HS-27A (cell line): ENCODE measurements at regions not wholly inside any gene's neighbourhood (a gene's known extent, or its start where the extent isn't known, plus 50 kb on each side); places are given as distances from the start of the nearest gene placed in this dataset.
"Not testable (repeated sequence)": the region's sequence is repeated elsewhere in the genome, so short reads cannot be mapped to it uniquely, and the experiment has no call there.

Experiments
- DNase-seq: peaks from one replicate; pipeline ENCODE4 v3.0.0-alpha.2; 2012; ENCODE audit warnings: low read depth, missing footprints

DNA sequence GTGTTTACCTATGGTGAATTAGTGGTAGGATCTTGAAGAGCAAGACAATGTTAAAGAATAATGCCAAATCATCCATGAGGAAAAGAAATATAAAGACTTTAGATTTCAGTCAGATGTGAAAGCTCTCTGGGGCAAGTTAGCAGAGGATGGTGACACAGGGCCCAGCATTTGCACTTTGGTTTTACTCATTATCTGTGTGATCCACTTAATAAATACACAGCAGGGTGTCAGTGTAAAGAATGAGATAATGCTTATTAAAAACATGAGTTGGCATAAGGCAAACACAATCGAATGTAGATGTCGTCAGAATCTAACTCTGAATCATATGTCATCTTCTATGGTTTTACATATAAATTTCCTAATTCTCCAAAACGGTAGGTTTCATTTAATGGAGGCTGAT lies 130.4 kb upstream of the PREP start:
- DNase-seq = no peak

DNA sequence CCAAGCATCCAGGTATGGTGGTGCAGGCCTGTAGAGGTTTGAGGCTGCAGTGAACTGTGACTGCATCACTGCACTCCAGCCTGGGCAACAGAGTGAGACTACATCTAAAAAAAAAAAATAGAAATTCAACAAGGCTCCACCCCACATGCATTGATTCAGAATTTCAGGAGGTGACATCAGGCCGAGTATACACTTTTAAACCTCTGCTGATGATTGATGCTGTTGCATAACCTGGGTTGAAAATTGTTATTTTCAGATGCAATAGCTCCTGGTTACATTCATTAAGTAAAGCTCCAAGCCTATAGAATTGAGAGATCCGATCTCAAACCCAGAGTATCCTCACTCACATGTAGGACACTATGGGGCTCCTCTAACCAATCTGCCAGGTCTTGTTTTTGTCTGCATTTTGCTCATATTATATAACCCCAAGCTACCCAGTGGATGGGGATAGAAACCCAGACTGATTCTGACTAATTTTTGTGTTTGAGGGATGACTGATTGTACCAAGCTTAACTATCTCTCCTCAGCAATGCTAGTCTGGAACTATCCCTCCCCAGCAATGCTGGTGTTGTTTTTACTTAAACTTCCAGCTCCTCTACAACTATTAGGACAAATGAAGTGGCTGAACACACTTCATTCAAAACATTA lies 123.5 kb upstream of the PREP start:
- DNase-seq = no peak

DNA sequence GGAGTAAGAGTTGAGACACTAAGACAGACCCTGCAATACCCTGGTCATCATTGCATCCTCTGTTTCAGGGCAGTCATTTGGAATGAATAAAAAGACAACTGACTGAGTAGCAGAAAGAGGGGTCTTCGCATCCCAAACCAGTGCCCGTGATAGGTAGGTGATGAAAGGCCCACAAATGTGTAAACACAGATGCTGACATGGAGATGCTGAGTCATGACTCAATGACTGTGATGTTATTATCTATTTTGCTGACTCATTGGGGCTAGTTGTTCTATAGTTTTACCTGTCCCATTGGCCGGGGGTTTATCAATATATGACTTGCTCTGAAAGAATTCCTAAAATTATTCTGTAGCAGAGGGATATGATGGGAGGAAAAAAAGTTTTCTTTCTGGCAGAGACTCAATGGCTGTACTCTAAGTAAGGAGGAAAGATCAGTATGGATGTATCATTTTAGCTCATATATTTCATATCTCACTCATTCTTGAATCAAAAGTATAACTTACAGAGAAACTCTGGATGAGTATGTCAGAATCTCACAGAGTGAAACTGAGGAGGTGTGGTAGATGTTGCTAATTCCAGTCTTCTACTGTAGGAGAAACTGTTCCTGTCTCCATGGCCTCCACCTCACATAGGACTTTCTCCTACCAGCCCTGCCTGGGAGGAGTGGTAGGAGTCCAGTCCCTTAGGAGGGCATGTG lies 119.9 kb upstream of the PREP start:
- DNase-seq = no peak

DNA sequence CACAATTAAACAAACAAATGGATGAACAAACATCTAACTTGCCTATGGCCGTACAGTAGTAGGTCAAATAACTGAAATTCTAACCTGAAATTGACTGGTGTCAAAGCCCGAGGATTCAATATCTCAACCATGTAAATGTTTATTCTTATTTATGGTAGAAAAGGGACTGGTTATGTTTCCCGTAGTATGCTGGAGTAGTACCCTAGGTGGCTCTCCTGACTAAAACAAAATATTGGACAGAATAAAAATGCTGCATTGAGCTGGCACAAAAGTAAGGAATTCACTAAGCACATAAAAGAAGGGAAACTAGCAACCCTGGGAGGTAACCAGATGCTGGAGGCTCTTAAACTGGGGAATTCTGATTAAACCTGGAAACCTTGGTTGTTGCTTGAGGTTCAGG lies 117.1 kb upstream of the PREP start:
- no peak for DNase-seq

DNA sequence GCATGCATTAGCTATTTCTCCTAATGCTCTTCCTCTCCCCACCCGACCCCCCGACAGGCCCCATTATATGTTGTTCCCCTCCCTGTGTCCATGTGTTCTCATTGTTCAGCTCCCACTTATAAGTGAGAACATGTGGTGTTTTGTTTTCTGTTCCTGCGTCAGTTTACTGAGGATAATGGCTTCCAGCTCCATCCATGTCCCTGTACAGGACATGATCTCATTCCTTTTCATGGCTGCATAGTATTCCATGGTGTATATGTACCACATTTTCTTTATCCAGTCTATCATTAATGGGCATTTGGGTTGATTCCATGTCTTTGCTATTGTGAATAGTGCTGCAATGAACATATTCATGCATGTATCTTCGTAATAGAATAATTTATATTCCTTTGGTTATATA lies 116.1 kb upstream of the PREP start:
- DNase-seq = not testable (repeated sequence)

DNA sequence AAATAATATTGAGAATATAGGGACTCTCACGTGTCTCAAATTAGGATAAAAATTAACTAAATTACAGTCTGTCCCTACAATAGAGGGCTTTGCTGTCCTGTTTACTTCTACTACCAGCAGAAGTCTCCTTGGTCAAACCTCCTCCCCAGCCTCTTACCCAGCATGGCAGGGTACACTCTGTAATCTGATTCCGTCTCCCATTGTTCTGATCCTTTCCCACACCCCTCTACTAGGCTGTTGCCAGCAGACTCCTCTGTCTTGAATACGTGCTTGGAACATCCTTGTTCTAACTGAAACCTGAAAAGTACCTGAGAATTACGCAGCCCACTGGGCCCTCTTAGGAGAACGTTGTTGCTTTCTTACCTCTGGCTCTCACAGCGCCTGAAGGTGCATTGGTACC lies 112.2 kb upstream of the PREP start:
- no peak for DNase-seq

DNA sequence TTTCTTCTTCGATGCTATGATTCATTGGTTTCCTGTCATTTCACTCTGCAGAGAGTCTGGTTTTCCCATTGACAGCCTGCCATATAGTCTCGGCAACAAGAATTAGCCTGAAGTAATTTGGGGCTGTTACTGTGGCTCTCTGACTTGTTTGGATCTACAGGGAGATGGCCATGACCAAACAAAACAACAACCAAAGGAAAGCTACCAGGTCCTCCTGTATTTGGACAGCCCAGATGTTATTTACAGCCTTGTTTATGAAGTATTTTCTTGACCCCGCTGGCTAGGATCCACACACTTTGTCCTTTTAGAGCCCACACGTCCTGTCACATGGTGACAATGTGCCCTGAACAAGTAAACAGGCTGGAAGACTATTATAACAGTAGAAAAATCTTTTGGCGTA lies 111.4 kb upstream of the PREP start:
- no peak for DNase-seq

DNA sequence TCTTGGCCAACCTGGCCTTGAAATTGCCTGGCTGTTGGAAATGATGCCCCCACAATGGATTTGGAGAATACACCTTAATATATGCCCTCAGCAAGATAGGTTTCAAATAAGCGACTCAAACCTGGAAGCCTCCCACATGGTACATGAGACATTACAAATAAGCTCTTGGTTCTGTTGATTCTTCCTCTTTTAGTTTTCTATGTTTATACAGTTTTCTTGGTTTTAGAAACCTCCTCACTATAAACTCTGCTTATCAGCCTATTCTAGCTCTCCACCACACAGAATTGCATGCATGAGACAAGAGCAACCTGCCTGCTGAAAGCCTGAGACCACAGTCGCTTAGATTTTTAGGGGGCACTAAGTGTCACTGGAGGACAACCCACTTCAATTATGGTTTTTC lies 108.8 kb upstream of the PREP start:
- DNase-seq = no peak

DNA sequence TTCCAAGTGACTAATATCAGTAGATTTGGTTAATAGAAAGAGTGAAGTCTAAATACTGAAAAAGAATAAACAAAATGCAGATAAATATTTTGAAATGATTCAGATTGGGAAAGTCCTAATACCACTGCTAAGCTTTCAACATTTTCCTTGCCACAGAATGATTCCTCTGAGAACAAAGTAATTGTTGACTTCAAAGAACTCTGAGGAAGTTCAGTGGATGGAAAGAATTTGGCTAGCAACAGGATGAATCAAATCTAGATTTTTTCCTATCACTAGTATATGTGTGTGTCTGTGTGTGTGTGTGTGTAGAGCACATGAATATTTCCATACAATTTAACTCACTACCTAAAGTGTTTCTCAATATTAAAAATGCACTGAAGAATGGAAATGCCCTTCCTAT lies 107.9 kb upstream of the PREP start:
- DNase-seq = no peak

DNA sequence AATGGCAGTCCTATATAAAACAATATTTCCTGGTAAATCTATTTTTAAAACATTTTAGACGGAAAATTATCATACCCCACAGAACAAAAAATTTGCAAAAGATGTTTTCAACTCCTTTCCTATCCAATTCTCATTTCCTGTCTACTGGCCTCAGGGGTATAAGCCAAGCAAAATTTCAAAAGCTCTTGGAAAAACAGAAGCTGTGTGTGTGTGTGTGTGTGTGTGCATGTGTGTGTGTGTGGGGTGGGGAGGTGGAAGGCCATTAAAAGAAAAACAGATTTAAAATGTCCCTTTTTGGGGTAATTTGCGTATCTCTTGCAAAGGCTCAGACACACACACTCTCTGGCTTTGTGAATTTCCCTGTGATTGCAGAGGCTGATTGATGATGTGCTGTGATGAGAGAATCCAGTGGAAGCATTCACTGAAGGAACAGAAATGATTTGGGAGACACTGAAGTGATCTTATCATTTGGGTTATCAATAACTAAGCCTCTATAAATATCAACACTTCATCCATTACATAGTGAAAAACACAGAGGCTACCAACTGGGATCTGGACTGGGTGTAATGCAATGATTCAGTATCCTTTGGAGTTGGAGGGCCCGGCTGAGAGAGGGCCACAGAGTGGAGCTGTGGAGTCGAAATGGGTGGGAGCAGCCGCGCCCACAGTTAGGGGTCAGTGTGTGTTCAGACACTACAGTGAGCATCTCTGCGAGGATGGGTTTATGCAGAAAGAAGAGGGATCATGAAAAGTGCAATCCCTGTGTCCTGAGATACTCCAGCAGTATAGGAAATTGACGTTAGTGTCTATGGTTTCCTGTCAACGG lies 106.8 kb upstream of the PREP start:
- no peak for DNase-seq

DNA sequence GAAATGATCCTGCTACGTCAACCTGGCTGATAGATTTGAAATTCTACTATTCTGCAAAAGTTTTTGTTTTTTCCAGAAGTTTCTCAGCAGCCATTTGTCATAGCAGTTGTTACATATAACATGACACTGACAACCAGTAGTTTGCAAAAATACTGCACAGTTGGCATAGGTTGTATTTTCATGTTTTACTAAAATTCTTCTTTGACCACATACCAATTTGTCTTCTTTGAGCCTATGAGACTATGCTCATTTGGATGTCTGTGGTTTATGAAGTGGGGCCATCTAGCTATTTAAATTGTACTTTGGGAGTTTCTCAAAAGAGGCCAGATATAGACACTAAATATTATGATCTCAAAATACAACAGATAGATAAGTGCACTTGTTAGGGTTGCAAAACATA lies 104.9 kb upstream of the PREP start:
- no peak for DNase-seq

DNA sequence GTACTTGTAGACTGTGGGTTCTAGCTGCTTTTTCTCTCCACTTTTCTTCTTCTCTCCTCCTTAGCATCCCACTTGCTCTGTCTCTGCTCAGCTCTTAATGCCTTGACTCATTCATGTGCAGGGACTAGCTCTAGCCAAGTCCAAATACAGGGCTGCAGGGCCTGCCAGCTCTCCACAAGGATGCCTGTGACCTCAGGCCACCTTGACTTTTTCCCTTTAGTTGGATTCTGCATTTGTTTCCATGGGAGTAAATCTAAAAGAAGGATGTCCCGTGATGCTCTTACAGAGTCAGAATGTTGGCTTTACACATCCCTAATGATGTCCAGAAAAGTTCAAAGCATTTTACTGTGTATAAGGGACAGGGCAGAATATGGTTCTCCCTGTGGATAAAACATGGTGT lies 101.8 kb upstream of the PREP start:
- no peak for DNase-seq

DNA sequence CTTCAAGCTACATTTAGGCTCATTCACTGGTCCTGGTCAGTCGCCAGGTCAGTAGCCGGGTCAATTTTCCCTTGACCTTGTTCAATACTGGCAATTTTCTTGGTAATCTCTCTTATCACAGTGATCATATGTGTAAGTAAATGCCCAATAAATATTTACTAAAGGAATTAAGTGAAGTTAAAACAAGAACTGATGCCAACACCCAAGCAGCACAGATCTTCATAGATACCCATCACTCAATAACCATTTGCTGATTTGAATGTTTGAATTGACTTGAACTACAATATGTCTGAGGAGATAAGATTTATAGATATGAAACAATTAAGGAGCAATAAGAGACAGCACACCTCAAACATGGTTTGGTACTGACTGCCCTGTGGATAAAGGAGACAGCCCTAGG lies 100.8 kb upstream of the PREP start:
- no peak for DNase-seq

DNA sequence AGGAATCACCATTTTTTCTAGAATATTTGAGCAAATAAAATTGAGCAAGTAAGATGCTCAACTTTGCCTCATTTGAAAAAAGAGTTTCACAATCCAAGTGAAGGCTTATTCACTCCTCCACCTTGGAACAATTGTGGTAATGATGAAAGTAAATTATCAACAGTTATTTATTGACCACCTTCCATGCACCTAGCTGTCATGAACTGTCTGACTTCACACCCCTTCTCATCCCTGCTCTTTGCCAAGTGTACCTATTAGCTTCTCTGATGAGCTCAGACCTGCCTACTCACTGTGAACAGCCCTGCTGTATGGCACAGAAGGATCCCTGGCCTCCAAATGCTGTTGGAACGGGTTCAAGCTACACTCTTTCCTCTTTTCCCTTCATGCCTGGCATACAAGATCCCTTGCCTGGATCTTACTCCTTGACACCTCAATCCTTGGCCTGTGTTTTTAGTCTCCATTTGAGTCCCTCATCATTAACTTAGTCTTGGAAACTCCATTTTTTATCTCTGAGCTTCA lies 99.0 kb upstream of the PREP start:
- DNase-seq = no peak

DNA sequence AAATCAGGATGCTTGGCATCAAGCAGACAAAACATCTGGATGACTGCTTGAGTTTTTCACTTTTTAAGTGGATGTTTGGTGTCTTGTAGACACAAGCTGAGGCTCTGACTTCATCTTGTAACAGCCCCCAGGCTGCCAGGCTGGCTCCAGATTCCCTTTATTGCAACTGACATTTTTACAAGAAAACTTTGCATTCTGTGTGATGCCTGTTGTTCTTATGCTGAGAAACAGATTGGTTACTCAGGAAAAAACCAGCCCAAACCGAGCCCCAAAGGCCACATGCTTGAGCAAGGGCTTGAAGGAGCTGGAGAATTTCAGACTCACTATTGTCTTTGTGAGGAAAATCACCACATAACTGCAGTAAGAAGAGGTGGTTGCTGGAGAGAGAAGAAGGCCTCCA lies 98.4 kb upstream of the PREP start:
- DNase-seq = no peak

DNA sequence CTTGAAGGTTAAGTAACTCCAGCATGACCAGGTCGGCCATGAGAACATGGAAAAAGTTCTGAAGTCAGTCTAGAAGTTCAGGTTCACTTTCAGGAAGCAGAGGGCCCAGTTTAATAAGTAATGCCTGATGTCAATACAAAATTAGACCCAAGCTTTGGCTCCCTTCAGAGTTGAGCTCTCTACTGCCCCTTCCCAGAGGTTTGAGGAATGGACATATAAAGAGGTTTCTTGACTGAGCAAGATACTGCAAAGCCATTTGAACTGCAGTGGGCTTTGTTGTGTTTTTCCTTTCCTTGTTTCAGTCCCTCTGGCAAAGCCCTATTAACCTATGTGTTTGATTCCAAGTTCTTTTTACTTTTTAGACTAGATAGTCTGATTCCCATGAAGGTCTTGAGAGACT lies 97.8 kb upstream of the PREP start:
- no peak for DNase-seq

DNA sequence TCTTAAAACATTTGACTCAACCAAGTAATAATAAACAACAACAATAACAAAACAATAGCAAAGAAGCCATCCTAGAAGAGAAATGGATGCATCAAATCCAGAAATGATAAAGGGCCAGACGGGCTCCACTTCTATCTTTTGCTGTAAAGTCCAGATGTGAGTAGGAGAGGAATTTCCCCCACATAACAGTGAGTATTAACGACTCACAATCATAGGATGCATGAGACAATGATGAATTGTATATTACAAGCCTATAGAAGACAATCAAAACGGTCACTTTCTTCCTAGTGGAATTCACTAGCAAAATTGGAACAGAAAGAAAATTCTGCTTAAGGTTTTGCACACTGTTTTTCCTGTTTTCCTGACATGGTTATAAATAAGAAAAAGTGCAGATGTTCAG lies 97.0 kb upstream of the PREP start:
- no peak for DNase-seq

DNA sequence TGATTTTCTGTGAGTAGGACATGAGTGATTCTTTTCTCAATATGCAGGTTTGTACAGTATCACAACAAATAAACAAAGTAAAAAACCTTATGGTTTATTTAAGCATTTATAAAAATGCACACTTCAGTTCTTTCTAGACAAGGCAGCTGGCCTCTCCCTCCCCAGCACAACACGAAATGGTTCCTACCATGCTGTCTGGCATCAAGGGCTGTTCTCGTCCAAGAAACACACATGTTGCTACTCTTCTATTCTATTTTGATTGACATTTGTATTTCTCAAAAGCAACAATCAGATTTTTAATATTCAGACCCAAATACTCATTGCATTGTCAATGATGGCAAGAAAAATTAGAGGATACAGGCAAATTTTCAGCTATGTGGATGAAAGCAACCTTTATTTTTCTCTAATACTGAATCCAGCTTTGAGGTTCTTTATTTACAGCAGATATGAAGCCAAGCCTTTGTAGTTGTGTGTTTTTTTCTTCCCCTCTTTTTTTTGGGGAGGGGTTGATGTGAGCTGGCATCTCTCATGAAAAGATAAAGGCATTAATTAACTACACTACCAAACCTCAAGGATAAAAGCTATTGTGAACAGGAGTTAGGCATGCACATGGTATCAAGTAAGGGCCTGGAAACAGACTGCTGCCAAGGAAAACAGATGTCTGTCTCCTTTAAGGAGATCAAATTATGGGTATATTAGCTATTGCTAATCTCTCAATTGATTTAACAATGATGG lies 96.4 kb upstream of the PREP start:
- no peak for DNase-seq

DNA sequence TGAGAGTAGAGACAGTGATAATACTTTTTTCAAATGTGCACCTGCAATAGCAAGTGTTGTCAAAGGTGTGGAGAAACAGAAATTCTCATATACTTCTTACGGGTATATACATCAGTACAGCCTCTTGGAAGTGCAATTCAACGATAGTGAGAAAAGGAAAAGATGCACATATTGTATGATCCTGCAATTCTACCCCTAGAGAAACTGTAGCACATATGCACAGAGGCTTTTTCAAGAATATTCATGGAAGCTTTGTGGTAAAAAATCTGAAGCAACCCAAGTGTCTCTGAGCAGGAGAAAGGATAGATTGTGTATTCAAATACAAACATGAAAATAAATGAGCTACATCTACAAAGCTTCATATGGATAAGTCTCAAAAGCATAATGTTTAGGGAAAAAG lies 94.7 kb upstream of the PREP start:
- DNase-seq = no peak

DNA sequence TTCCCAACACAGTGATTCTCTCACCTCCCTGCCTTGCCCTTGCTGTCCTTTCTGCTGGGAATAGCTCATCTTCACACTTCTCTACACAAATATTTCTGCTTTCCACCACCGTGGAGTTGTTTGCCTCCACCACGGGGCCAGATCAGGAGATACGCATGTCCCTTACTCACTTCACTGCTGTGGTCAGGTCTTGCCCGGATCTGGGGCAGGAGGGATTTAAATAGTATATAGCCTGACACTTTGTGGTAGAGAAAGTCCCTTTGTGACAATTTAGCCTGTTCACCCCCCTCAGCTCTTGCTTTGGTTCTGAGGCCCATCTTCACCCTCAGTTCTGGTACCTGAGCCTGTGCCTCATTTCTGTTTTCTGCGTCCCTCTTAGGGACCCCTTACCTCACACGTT lies 92.6 kb upstream of the PREP start:
- DNase-seq = no peak

DNA sequence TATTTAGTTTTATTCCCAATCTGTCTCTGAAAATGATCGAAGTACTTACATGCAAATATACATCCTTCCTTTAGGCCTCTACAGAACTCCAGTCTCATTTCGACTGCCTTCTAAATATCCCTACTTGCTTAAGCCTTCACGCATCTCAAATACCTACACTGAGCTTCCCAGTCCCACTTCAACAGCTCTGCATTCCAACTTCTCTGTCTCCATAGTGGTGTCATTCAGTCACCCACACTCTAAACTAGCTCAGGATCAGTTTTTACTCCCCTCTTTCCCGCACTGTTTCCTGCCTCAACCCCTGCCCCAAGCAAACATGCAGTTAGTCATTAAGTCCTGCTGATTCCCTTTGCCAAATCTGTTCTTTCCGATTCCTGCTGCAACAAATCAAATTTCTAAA lies 91.8 kb upstream of the PREP start:
- no peak for DNase-seq

DNA sequence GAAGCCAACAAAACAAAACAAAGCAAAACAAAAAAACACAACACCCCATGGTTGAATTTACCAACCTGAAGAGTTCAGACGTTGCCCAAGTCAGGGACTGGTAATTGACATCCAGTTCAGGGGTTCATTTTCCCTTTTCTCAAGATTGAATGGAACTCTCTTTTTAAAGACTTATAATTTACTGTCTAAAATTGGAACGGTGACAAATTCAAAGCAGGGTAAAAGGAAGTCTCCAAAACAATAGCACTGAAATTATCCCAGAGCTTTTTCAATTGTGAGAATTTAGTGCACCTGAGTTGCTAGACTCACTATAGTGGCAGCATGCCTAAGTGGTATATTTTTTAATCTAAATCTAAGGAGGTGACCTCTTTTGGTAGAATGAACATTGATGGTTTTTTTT lies 90.9 kb upstream of the PREP start:
- DNase-seq = no peak
